ENCODE measurements at regions not wholly inside any gene's neighbourhood (a gene's known extent, or its start where the extent isn't known, plus 50 kb on each side); places are given as distances from the start of the nearest gene placed in this dataset.
"Not testable (repeated sequence)": the region's sequence is repeated elsewhere in the genome, so short reads cannot be mapped to it uniquely, and the experiment has no call there.

GRCh38 chr1:170448661-170449158 lies 83.3 kb upstream of the GORAB start:
- Mint-ChIP-seq H3K27me3 (no peaks in the 10 kb centered on the region), H3K4me3 (no peak overlapping the region), H3K36me3 (ENCODE audit: low read depth) (no peaks in the 10 kb centered on the region), H3K9me3 (no peaks in the 10 kb centered on the region), H3K27ac (no peak overlapping the region), H3K4me1 (no peaks in the 10 kb centered on the region)
- no peak for DNase-seq
- intact Hi-C loops (cut with micrococcal nuclease): no loop called here

GRCh38 chr1:170457325-170458050 lies 74.5 kb upstream of the GORAB start:
- H3K36me3 Mint-ChIP-seq (ENCODE audit: low read depth); H3K4me3 Mint-ChIP-seq; intact Hi-C loops (cut with micrococcal nuclease); H3K27ac Mint-ChIP-seq; H3K27me3 Mint-ChIP-seq; H3K9me3 Mint-ChIP-seq; H3K4me1 Mint-ChIP-seq: not testable (repeated sequence)
- peak; percentile 61 for DNase-seq

- H3K27me3 Mint-ChIP-seq: no peaks in the 10 kb centered on the region
- H3K27ac Mint-ChIP-seq: no peak overlapping the region
- no peaks in the 10 kb centered on the region for H3K36me3 Mint-ChIP-seq (ENCODE audit: low read depth)
- H3K4me1 Mint-ChIP-seq: no peaks in the 10 kb centered on the region
- H3K9me3 Mint-ChIP-seq: no peaks in the 10 kb centered on the region
- no peak for DNase-seq
- H3K4me3 Mint-ChIP-seq: no peak overlapping the region
- intact Hi-C loops (cut with micrococcal nuclease): no loop called here
These were observed 72.0 kb upstream of the GORAB start for GRCh38 chr1:170460001-170460400.

GRCh38 chr1:170460414-170461155 lies 71.4 kb upstream of the GORAB start:
- Mint-ChIP-seq H3K4me1 (no peaks in the 10 kb centered on the region), H3K9me3 (no peaks in the 10 kb centered on the region), H3K36me3 (ENCODE audit: low read depth) (no peaks in the 10 kb centered on the region), H3K27me3 (no peaks in the 10 kb centered on the region), H3K4me3 (no peak overlapping the region), H3K27ac (no peak overlapping the region)
- intact Hi-C loops (cut with micrococcal nuclease): no loop called here
- DNase-seq: no peak

GRCh38 chr1:170461291-170461747 lies 70.6 kb upstream of the GORAB start:
- H3K9me3 Mint-ChIP-seq: peaks cover 3% of the 10 kb centered on the region
- H3K36me3 Mint-ChIP-seq (ENCODE audit: low read depth): no peaks in the 10 kb centered on the region
- no peak overlapping the region for H3K27ac Mint-ChIP-seq
- H3K4me1 Mint-ChIP-seq: no peaks in the 10 kb centered on the region
- intact Hi-C loops (cut with micrococcal nuclease): no loop called here
- DNase-seq: no peak
- H3K27me3 Mint-ChIP-seq: no peaks in the 10 kb centered on the region
- no peak overlapping the region for H3K4me3 Mint-ChIP-seq

- Mint-ChIP-seq H3K4me3 (no peak overlapping the region), H3K36me3 (ENCODE audit: low read depth) (no peaks in the 10 kb centered on the region), H3K27me3 (no peaks in the 10 kb centered on the region), H3K27ac (no peak overlapping the region), H3K9me3 (peaks cover 3% of the 10 kb centered on the region), H3K4me1 (no peaks in the 10 kb centered on the region)
- DNase-seq: no peak
- intact Hi-C loops (cut with micrococcal nuclease): no loop called here
These were observed 70.1 kb upstream of the GORAB start for GRCh38 chr1:170461762-170462384.

- peaks cover 3% of the 10 kb centered on the region for H3K9me3 Mint-ChIP-seq
- no peaks in the 10 kb centered on the region for H3K27me3 Mint-ChIP-seq
- H3K4me3 Mint-ChIP-seq: no peak overlapping the region
- intact Hi-C loops (cut with micrococcal nuclease): no loop called here
- DNase-seq: no peak
- no peak overlapping the region for H3K27ac Mint-ChIP-seq
- no peaks in the 10 kb centered on the region for H3K4me1 Mint-ChIP-seq
- H3K36me3 Mint-ChIP-seq (ENCODE audit: low read depth): no peaks in the 10 kb centered on the region
These were observed 61.8 kb upstream of the GORAB start for GRCh38 chr1:170470121-170470520.

GRCh38 chr1:170471398-170472053 lies 60.4 kb upstream of the GORAB start:
- Mint-ChIP-seq H3K4me3 (no peak overlapping the region), H3K36me3 (ENCODE audit: low read depth) (no peaks in the 10 kb centered on the region), H3K9me3 (no peaks in the 10 kb centered on the region), H3K27ac (no peak overlapping the region), H3K27me3 (no peaks in the 10 kb centered on the region), H3K4me1 (no peaks in the 10 kb centered on the region)
- intact Hi-C loops (cut with micrococcal nuclease): no loop called here
- no peak for DNase-seq

GRCh38 chr1:170481000-170481399 lies 51.0 kb upstream of the GORAB start:
- Mint-ChIP-seq H3K4me3 (no peak overlapping the region), H3K27ac (no peak overlapping the region), H3K27me3 (no peaks in the 10 kb centered on the region), H3K9me3 (no peaks in the 10 kb centered on the region), H3K4me1 (no peaks in the 10 kb centered on the region), H3K36me3 (ENCODE audit: low read depth) (no peaks in the 10 kb centered on the region)
- intact Hi-C loops (cut with micrococcal nuclease): no loop called here
- DNase-seq: no peak
